Ovary (tissue), 7 donors: ENCODE measurements at regions not wholly inside any gene's neighbourhood (a gene's known extent, or its start where the extent isn't known, plus 50 kb on each side); places are given as distances from the start of the nearest gene placed in this dataset.

Experiments
- DNase-seq, 5 donors: peaks; one replicate each; pipeline ENCODE4 v3.0.0-alpha.2; 2019 to 2020
- H3K27ac ChIP-seq, 2 donors: fragments of 200-600 bp; one replicate each; pipeline versions ENCODE4 v1.5.1 to v1.8.0; 2019 to 2022
- H3K27me3 ChIP-seq: fragments of 200-600 bp; one replicate; pipeline ENCODE4 v1.8.0; 2022
- H3K36me3 ChIP-seq: fragments of 200-600 bp; sonication (generic); one replicate; pipeline ENCODE4 v1.5.1; 2019
- H3K4me1 ChIP-seq: one replicate; pipeline ENCODE4 v1.8.1; 2013; ENCODE audit warnings: mild to moderate bottlenecking, moderate library complexity; ENCODE audit not compliant: insufficient read depth
- H3K4me3 ChIP-seq: fragments of 200-600 bp; sonication (generic); one replicate; pipeline ENCODE4 v1.5.1; 2017
- H3K9me3 ChIP-seq, 2 donors: fragments of 200-600 bp in 1 of 2; sonication (generic) in 1 of 2; one replicate each; pipeline versions ENCODE4 v1.5.1 to v1.8.1; 2013 to 2019; ENCODE audit warnings: mild to moderate bottlenecking in 1 of 2, moderate library complexity in 1 of 2
- EP300 ChIP-seq: sonication (generic); formaldehyde crosslinking; IDR thresholded peaks from one replicate; pipeline ENCODE4 v1.6.1; 2017; ENCODE audit warnings: antibody characterized with exemption
- POLR2A ChIP-seq: fragments of 450-650 bp; IDR thresholded peaks from one replicate; pipeline ENCODE4 v1.6.1; 2017; ENCODE audit warnings: antibody characterized with exemption, mild to moderate bottlenecking, moderate library complexity
- WGBS, 3 donors: extraction: QIAGEN DNeasy Blood & Tissue Kit in 1 of 3; methylation state at CpG; one replicate each; pipeline versions ENCODE4 v1.1.5 to v1.1.7; 2013 to 2017; 5-methylcytosine and 5-hydroxymethylcytosine counted together
- intact Hi-C, 4 donors: fragments of 100-400 bp; cut with DNase I; formaldehyde crosslinking; loops; one replicate each; pipeline versions ENCODE4 v1.11.0 to v1.15.1; 2022 to 2023
- TF ChIP-seq, protein P1 (sequence below), 3 donors: fragments of 450-650 bp in 2 of 3; fragments of 200-600 bp in 1 of 3; IDR thresholded peaks; one replicate each; pipeline versions ENCODE4 v1.5.1 to v1.8.0; 2016 to 2022; ENCODE audit warnings: antibody characterized with exemption in 3 of 3, mild to moderate bottlenecking in 1 of 3
- donor health status: DM: no; HTN: no; CAD: no; lungs with moderate emphysema.
- donor health status: DM: no; HTN: no; CAD: no.
- donor health status: Bipolar disorder and iron deficiency.
- donor health status: DM: no; HTN: no; CAD: no.
- donor health status: DM: yes; HTN: yes; CAD: no.

DNA sequence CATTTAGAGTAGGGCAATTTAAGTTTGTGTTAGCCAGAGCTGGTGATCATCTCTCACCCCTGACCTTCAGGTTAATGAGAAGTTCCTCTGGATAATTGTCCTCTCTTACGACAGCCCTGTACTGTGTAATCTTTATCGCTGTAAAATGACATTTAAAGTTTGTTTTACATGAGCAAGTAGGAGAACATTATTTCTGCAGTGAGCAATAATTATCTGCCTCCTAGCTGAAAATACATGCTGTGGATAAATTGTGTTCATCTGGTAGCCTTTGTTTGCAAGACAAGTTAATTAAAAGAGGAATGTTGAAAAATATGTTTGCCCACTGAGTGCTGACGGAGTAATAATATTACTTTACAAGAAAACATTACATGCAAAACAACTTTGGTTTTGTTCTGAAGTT is 1083.8 kb upstream of the NUDT12 start:
- Histone ChIP-seq H3K27ac (no peak overlapping the region), H3K9me3 (no peaks in the 10 kb centered on the region), H3K36me3 (no peaks in the 10 kb centered on the region), H3K4me3 (no peak overlapping the region), H3K27me3 (no peaks in the 10 kb centered on the region), H3K4me1 (no peaks in the 10 kb centered on the region)
- no peak for TF ChIP-seq POLR2A
- TF ChIP-seq EP300: no peak
- DNase-seq: no peak
- 71 to 77% (median 76%) methylated on average over 3 of the region's 3 CpGs for WGBS, 3 donors
- intact Hi-C loops: no loop called here

DNA sequence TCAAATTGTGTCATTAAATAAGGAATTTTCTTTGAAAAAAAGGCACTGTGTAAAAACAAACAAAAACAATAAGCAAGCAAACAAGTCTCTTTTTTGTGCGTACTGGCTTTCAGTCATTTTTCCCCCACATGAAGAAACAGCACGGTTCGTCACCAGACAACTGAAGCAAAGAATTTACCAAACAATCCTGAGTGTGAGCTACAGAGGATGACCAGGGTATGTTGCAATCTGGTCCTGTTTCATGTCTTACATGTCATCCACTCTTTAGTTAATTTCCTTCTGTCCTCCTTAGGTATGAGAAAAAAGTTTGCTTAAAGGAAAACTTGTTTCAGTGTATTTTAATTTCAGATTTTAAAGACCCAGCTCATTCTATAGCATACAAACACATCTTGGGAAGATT is 1080.7 kb upstream of the NUDT12 start:
- intact Hi-C loops: no loop called here
- H3K36me3 ChIP-seq: no peaks in the 10 kb centered on the region
- no peaks in the 10 kb centered on the region for H3K27me3 ChIP-seq
- no peak overlapping the region for H3K4me3 ChIP-seq
- H3K27ac ChIP-seq: no peak overlapping the region
- no peaks in the 10 kb centered on the region for H3K4me1 ChIP-seq
- no peak for DNase-seq
- WGBS, 3 donors: 49 to 75% (median 67%) methylated on average over 3 of the region's 3 CpGs
- TF ChIP-seq, protein P1, sequence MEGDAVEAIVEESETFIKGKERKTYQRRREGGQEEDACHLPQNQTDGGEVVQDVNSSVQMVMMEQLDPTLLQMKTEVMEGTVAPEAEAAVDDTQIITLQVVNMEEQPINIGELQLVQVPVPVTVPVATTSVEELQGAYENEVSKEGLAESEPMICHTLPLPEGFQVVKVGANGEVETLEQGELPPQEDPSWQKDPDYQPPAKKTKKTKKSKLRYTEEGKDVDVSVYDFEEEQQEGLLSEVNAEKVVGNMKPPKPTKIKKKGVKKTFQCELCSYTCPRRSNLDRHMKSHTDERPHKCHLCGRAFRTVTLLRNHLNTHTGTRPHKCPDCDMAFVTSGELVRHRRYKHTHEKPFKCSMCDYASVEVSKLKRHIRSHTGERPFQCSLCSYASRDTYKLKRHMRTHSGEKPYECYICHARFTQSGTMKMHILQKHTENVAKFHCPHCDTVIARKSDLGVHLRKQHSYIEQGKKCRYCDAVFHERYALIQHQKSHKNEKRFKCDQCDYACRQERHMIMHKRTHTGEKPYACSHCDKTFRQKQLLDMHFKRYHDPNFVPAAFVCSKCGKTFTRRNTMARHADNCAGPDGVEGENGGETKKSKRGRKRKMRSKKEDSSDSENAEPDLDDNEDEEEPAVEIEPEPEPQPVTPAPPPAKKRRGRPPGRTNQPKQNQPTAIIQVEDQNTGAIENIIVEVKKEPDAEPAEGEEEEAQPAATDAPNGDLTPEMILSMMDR (IDR thresholded peaks at IDR 0.05): no peak
- TF ChIP-seq POLR2A (no peak), EP300 (no peak)
- H3K9me3 ChIP-seq: no peaks in the 10 kb centered on the region

DNA sequence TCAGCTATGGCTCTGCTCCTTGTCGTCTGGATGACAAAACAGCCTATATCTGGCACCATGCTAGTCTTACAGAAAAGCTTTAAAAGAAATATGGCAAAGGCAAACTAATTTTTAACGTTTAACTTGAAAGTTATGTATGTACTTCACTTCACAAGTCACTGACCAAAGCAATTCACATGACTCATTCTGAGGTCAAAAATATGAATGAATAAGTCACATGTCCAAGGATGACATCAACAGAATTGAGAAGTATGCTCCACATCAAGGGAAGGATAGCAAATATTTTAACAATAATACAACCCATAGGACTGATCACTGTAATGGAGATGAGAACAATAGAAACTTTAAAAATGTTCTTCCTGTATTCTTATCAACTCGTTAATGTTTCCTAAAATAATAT is 1072.6 kb upstream of the NUDT12 start:
- no peak for DNase-seq
- Histone ChIP-seq H3K9me3 (no peaks in the 10 kb centered on the region), H3K27ac (no peak overlapping the region), H3K4me3 (no peak overlapping the region), H3K36me3 (no peaks in the 10 kb centered on the region), H3K4me1 (no peaks in the 10 kb centered on the region), H3K27me3 (no peaks in the 10 kb centered on the region)
- WGBS, 3 donors: 82 to 88% (median 85%) methylated on average over 3 of the region's 3 CpGs
- no peak for TF ChIP-seq EP300
- TF ChIP-seq POLR2A: no peak
- intact Hi-C loops: no loop called here

DNA sequence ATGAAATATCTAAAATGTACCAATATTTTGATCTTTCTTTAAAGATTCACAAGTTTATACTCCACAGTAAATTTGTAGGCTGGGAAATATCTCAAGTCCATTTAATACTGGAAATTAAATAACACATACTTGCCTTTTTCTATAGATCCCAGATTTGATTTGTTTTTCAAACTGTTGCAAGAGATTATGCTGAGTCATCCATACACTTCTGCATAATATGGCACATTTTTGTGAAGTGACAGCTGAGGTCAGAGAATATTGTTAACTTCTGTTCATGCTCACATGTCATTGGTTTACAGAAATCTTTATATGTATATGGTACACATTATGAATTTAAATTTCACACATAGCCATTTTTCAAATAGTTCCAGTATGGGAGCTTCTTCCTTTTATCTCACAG is 1066.3 kb upstream of the NUDT12 start:
- Histone ChIP-seq H3K9me3 (no peaks in the 10 kb centered on the region), H3K36me3 (no peaks in the 10 kb centered on the region), H3K4me3 (no peak overlapping the region), H3K27ac (no peak overlapping the region), H3K4me1 (no peaks in the 10 kb centered on the region), H3K27me3 (no peaks in the 10 kb centered on the region)
- intact Hi-C loops: no loop called here
- TF ChIP-seq EP300: no peak
- TF ChIP-seq, protein P1 (IDR thresholded peaks at IDR 0.05): no peak
- TF ChIP-seq POLR2A: no peak
- no peak for DNase-seq

DNA sequence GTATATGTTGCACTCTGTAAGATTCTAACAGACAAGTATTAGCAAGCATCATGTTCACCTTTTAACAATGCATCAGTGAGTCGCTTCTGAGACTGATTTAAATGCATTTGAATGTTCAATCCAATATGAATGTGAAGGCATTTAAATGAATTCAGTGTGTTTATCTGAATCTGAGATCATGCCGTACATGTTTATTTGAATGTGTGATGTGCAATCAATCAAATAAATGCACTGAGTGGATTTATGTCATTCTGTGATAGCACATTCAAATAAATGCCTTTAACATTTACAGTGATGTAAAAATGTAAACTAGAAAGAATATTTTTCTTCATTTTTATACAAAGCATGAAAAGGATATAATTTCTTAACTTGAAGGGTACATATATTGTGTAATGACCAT is 1063.5 kb upstream of the NUDT12 start:
- H3K4me3 ChIP-seq: no peak overlapping the region
- 89 to 94% (median 92%) methylated on average over 2 of the region's 2 CpGs for WGBS, 3 donors
- TF ChIP-seq EP300 (no peak), POLR2A (no peak)
- TF ChIP-seq, protein P1 (IDR thresholded peaks at IDR 0.05): no peak
- H3K4me1 ChIP-seq: no peaks in the 10 kb centered on the region
- H3K9me3 ChIP-seq: no peaks in the 10 kb centered on the region
- H3K27ac ChIP-seq: no peak overlapping the region
- intact Hi-C loops: no loop called here
- no peaks in the 10 kb centered on the region for H3K36me3 ChIP-seq
- H3K27me3 ChIP-seq: no peaks in the 10 kb centered on the region
- DNase-seq: no peak

DNA sequence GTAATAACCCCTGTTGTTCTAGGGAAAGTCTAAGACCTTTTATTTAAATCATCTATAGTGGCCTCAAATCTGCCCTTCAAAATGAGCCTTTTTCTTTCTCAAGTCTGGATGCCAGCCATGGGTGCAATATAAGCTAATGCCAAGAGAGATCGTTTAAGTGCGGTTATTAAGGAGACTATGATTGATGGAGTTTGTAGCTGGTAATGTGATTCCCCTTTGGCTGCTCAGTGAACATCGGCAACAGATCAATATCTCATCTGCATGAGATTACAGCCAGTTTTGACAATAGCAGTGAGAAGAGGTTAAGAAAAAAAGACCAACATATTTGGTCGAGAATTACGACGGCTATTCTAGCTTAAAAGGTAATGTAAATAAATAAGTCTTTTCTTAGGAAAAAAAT is 1049.4 kb upstream of the NUDT12 start:
- 77 to 79% (median 79%) methylated on average over 6 of the region's 6 CpGs for WGBS, 3 donors
- Histone ChIP-seq H3K27me3 (no peaks in the 10 kb centered on the region), H3K36me3 (no peaks in the 10 kb centered on the region), H3K4me3 (no peak overlapping the region), H3K4me1 (no peaks in the 10 kb centered on the region), H3K27ac (no peak overlapping the region), H3K9me3 (no peaks in the 10 kb centered on the region)
- no peak for DNase-seq
- intact Hi-C loops: no loop called here
- TF ChIP-seq EP300 (no peak), POLR2A (no peak)
- TF ChIP-seq, protein P1 (IDR thresholded peaks at IDR 0.05): no peak
